GM23338 (cell line): ENCODE measurements at regions not wholly inside any gene's neighbourhood (a gene's known extent, or its start where the extent isn't known, plus 50 kb on each side); places are given as distances from the start of the nearest gene placed in this dataset.

Experiments used
- ATAC-seq: fragments of 200-7000 bp; cut with Tn5 transposase; 3 replicates; pipeline ENCODE4 v1.9.1; 2020
- DNase-seq: peaks from one replicate; pipeline ENCODE4 v3.0.0-alpha.2; 2015; ENCODE audit warnings: low spot score
- H2AFZ ChIP-seq: fragments of 200-600 bp; sonication (generic); 2 replicates; pipeline ENCODE4 v1.8.0; 2016; ENCODE audit warnings: antibody characterized with exemption, mild to moderate bottlenecking, moderate library complexity
- H3F3A ChIP-seq: fragments of 200-600 bp; sonication (generic); replicated peaks from 2 replicates; pipeline ENCODE4 v1.8.0; 2017; ENCODE audit warnings: antibody characterized with exemption, mixed run types, low read depth
- H3K27ac ChIP-seq: fragments of 200-600 bp; sonication (generic); 2 replicates; pipeline ENCODE4 v1.6.1; 2016; ENCODE audit warnings: low read depth
- H3K27me3 ChIP-seq: fragments of 200-600 bp; sonication (generic); 2 replicates; pipeline ENCODE4 v1.8.0; 2016; ENCODE audit warnings: mild to moderate bottlenecking, mixed run types, moderate library complexity; ENCODE audit not compliant: insufficient read depth
- H3K36me3 ChIP-seq: fragments of 200-600 bp; sonication (generic); 2 replicates; pipeline ENCODE4 v1.8.0; 2016; ENCODE audit warnings: mild to moderate bottlenecking; ENCODE audit not compliant: insufficient read depth
- H3K4me1 ChIP-seq: fragments of 200-600 bp; sonication (generic); 2 replicates; pipeline ENCODE4 v1.8.0; 2016; ENCODE audit warnings: mild to moderate bottlenecking, moderate library complexity; ENCODE audit not compliant: insufficient read depth
- H3K4me2 ChIP-seq: fragments of 200-600 bp; sonication (generic); 2 replicates; pipeline ENCODE4 v1.7.1; 2017; ENCODE audit warnings: mixed run types
- H3K4me3 ChIP-seq: fragments of 200-600 bp; sonication (generic); 2 replicates; pipeline ENCODE4 v1.6.1; 2016; ENCODE audit warnings: mixed run types
- H3K79me2 ChIP-seq: fragments of 200-600 bp; sonication (generic); replicated peaks from 2 replicates; pipeline ENCODE4 v1.8.0; 2017; ENCODE audit warnings: mild to moderate bottlenecking; ENCODE audit not compliant: insufficient read depth
- H3K9me2 ChIP-seq: fragments of 200-600 bp; sonication (generic); 2 replicates; pipeline ENCODE4 v1.8.0; 2017; ENCODE audit not compliant: insufficient read depth
- H4K20me1 ChIP-seq: fragments of 200-600 bp; sonication (generic); replicated peaks from 2 replicates; pipeline ENCODE4 v1.8.0; 2017; ENCODE audit warnings: mild to moderate bottlenecking; ENCODE audit not compliant: insufficient read depth
- H3K27ac Mint-ChIP-seq: 2 replicates; pipeline ENCODE4 v1.8.0; 2020; ENCODE audit warnings: inconsistent platforms, mild to moderate bottlenecking, moderate library complexity, mixed read lengths
- H3K27me3 Mint-ChIP-seq: 3 replicates; pipeline ENCODE4 v1.8.0; 2022; ENCODE audit warnings: low read depth, mild to moderate bottlenecking, moderate library complexity, mixed read lengths, inconsistent platforms; ENCODE audit not compliant: insufficient read depth, poor library complexity
- H3K36me3 Mint-ChIP-seq: 3 replicates; pipeline ENCODE4 v1.8.0; 2021; ENCODE audit warnings: low read depth, mild to moderate bottlenecking, inconsistent platforms, moderate library complexity, mixed read lengths
- H3K4me1 Mint-ChIP-seq: 3 replicates; pipeline ENCODE4 v1.8.0; 2020; ENCODE audit warnings: mild to moderate bottlenecking, inconsistent platforms, mixed read lengths
- H3K4me3 Mint-ChIP-seq: 3 replicates; pipeline ENCODE4 v1.8.0; 2021; ENCODE audit warnings: moderate library complexity, mild to moderate bottlenecking, inconsistent platforms, mixed read lengths
- H3K9me3 Mint-ChIP-seq: 3 replicates; pipeline ENCODE4 v1.8.0; 2020; ENCODE audit warnings: moderate library complexity, mild to moderate bottlenecking, inconsistent platforms, mixed read lengths
- EZH2 ChIP-seq: fragments of 200-600 bp; sonication (generic); IDR thresholded peaks from one replicate; pipeline ENCODE4 v1.8.0; 2017; ENCODE audit warnings: antibody characterized with exemption, mild to moderate bottlenecking, low read depth; ENCODE audit not compliant: unreplicated experiment
- EZH2phosphoT487 ChIP-seq: fragments of 200-600 bp; sonication (generic); IDR thresholded peaks from one replicate; pipeline ENCODE4 v1.8.1; 2018; ENCODE audit warnings: antibody characterized with exemption; ENCODE audit not compliant: unreplicated experiment
- NANOG ChIP-seq: IDR thresholded peaks from 2 replicates; pipeline ENCODE4 v1.6.1; 2016; ENCODE audit warnings: antibody characterized with exemption, borderline replicate concordance
- STAT1 ChIP-seq: IDR thresholded peaks from one replicate; pipeline ENCODE4 v1.6.1; 2016; ENCODE audit warnings: antibody characterized with exemption; ENCODE audit not compliant: unreplicated experiment
- ZNF114 ChIP-seq: fragments of 250-450 bp; sonication (Bioruptor Pico); IDR thresholded peaks from 2 replicates; pipeline ENCODE4 v1.5.0; 2020; ENCODE audit warnings: mild to moderate bottlenecking, moderate library complexity
- ZNF331 ChIP-seq: fragments of 250-450 bp; sonication (Bioruptor Pico); IDR thresholded peaks from 2 replicates; pipeline ENCODE4 v1.5.0; 2020; ENCODE audit warnings: low read depth, mild to moderate bottlenecking, moderate library complexity
- TF ChIP-seq, protein P1 (sequence below), 2 experiments: fragments of 200-600 bp in 1 of 2; sonication (generic) in 1 of 2; conservative IDR thresholded peaks; 2 replicates each; pipeline versions ENCODE4 v1.5.1 to v1.6.1; 2016 to 2017; ENCODE audit warnings: antibody characterized with exemption in 2 of 2, low read depth in 2 of 2, mild to moderate bottlenecking in 2 of 2, moderate library complexity in 1 of 2
- TF ChIP-seq, protein P2 (sequence below): fragments of 250-450 bp; sonication (Bioruptor Pico); IDR thresholded peaks from 2 replicates; pipeline ENCODE4 v1.5.0; 2020; ENCODE audit warnings: mild to moderate bottlenecking, moderate library complexity
- TF ChIP-seq, protein P3 (sequence below): IDR thresholded peaks from one replicate; pipeline ENCODE4 v1.6.1; 2018; ENCODE audit warnings: antibody characterized with exemption; ENCODE audit not compliant: unreplicated experiment

DNA sequence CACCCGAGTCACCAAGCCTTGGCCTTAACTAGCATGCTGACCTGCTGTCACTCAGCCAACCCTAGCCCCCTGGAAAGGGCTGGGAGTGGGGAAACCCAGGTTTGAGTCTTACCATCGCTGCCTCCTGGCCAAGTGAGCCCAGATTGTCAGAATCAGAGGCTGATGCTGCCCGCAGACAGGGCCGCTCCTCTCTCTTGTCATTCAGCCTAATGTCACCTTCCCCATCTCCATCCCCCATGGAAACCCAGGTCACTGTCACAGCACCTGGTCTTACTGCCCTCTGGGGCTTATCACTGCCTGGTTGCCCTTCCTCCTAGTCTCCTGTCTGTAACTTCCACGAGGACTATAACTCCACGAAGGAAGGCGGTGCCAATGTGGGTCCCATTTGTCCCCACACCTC, 53.6 kb upstream of the CASZ1 start (continued):
- TF ChIP-seq STAT1 = no peak
- TF ChIP-seq, protein P1, sequence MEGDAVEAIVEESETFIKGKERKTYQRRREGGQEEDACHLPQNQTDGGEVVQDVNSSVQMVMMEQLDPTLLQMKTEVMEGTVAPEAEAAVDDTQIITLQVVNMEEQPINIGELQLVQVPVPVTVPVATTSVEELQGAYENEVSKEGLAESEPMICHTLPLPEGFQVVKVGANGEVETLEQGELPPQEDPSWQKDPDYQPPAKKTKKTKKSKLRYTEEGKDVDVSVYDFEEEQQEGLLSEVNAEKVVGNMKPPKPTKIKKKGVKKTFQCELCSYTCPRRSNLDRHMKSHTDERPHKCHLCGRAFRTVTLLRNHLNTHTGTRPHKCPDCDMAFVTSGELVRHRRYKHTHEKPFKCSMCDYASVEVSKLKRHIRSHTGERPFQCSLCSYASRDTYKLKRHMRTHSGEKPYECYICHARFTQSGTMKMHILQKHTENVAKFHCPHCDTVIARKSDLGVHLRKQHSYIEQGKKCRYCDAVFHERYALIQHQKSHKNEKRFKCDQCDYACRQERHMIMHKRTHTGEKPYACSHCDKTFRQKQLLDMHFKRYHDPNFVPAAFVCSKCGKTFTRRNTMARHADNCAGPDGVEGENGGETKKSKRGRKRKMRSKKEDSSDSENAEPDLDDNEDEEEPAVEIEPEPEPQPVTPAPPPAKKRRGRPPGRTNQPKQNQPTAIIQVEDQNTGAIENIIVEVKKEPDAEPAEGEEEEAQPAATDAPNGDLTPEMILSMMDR (conservative IDR thresholded peaks at IDR 0.05; ENCODE audit: low read depth in 2 of 2) = no peak

DNA sequence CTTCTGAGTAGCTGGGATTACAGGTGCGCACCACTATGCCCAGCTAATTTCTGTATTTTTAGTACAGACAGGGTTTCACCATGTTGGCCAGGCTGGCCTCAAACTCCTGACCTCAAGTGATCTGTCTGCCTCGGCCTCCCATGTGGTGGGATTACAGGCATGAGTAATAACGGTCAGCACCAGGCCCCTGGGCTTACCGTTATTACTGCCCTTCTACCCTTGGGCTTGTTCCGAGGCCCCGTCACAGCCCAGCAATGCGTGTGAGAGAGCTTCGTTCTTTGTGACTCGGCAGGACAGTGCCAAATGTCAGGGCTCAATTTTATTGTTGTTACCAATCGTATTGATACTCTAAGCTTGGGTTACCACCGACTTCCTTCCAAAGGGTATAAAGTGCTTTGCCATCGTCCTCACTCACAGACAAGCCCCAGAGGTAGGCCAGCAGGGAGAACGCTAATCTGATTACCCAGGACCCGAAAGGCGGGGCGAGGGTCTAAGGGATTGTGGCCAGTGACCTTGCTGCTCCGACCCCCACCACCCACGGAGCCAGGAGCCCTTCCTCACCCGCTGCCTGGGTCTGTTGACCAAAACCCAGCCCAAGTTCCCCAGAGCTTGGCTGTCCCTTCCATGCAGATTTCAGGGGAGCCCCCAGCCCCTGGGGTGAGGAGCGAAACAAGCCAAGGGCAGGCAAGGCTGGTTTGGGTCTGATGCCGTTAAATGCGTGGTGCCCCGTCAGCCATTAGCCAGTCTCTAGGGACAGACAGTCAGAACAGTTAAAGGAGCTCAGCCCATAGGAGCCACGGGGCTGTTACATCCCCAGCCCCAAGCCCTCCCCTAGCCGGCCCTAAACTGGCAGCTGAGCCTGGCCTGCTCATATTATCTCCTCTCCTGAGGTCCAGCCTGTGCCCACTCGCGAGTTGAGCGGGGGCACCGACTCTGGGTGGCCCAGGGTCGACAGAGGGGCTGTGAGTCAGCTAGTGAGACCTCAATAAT, 54.9 kb upstream of the CASZ1 start:
- H3K9me2 ChIP-seq = peaks cover 3% of the 10 kb centered on the region; the same call in 1 of the 2 replicates
- Mint-ChIP-seq H3K36me3 (peaks cover 4% of the 10 kb centered on the region; the same call in 2 of the 3 replicates), H3K27me3 (peaks cover 6% of the 10 kb centered on the region), H3K27ac (no peak overlapping the region), H3K4me1 (peaks cover 2% of the 10 kb centered on the region; the same call in 1 of the 3 replicates), H3K4me3 (no peak overlapping the region), H3K9me3 (peaks cover 10% of the 10 kb centered on the region)
- H3F3A ChIP-seq = no peaks in the 10 kb centered on the region
- H3K4me1 ChIP-seq = no peaks in the 10 kb centered on the region
- H3K36me3 ChIP-seq = no peaks in the 10 kb centered on the region
- no peak overlapping the region for H3K4me3 ChIP-seq
- H3K4me2 ChIP-seq = no peak overlapping the region
- H3K79me2 ChIP-seq = no peaks in the 10 kb centered on the region
- no peak overlapping the region for H2AFZ ChIP-seq
- no peaks in the 10 kb centered on the region for H4K20me1 ChIP-seq
- no peak; the same call in 2 of the 3 replicates for ATAC-seq
- no peak for DNase-seq
- no peak overlapping the region for H3K27ac ChIP-seq
- H3K27me3 ChIP-seq = no peaks in the 10 kb centered on the region
- TF ChIP-seq ZNF331 (CRISPR knock-in tag) (no peak), EZH2 (no peak), ZNF114 (CRISPR knock-in tag) (no peak), EZH2phosphoT487 (no peak), NANOG (no peak)
- TF ChIP-seq, protein P1 (conservative IDR thresholded peaks at IDR 0.05; ENCODE audit: low read depth in 2 of 2) = no peak
- TF ChIP-seq, protein P2, sequence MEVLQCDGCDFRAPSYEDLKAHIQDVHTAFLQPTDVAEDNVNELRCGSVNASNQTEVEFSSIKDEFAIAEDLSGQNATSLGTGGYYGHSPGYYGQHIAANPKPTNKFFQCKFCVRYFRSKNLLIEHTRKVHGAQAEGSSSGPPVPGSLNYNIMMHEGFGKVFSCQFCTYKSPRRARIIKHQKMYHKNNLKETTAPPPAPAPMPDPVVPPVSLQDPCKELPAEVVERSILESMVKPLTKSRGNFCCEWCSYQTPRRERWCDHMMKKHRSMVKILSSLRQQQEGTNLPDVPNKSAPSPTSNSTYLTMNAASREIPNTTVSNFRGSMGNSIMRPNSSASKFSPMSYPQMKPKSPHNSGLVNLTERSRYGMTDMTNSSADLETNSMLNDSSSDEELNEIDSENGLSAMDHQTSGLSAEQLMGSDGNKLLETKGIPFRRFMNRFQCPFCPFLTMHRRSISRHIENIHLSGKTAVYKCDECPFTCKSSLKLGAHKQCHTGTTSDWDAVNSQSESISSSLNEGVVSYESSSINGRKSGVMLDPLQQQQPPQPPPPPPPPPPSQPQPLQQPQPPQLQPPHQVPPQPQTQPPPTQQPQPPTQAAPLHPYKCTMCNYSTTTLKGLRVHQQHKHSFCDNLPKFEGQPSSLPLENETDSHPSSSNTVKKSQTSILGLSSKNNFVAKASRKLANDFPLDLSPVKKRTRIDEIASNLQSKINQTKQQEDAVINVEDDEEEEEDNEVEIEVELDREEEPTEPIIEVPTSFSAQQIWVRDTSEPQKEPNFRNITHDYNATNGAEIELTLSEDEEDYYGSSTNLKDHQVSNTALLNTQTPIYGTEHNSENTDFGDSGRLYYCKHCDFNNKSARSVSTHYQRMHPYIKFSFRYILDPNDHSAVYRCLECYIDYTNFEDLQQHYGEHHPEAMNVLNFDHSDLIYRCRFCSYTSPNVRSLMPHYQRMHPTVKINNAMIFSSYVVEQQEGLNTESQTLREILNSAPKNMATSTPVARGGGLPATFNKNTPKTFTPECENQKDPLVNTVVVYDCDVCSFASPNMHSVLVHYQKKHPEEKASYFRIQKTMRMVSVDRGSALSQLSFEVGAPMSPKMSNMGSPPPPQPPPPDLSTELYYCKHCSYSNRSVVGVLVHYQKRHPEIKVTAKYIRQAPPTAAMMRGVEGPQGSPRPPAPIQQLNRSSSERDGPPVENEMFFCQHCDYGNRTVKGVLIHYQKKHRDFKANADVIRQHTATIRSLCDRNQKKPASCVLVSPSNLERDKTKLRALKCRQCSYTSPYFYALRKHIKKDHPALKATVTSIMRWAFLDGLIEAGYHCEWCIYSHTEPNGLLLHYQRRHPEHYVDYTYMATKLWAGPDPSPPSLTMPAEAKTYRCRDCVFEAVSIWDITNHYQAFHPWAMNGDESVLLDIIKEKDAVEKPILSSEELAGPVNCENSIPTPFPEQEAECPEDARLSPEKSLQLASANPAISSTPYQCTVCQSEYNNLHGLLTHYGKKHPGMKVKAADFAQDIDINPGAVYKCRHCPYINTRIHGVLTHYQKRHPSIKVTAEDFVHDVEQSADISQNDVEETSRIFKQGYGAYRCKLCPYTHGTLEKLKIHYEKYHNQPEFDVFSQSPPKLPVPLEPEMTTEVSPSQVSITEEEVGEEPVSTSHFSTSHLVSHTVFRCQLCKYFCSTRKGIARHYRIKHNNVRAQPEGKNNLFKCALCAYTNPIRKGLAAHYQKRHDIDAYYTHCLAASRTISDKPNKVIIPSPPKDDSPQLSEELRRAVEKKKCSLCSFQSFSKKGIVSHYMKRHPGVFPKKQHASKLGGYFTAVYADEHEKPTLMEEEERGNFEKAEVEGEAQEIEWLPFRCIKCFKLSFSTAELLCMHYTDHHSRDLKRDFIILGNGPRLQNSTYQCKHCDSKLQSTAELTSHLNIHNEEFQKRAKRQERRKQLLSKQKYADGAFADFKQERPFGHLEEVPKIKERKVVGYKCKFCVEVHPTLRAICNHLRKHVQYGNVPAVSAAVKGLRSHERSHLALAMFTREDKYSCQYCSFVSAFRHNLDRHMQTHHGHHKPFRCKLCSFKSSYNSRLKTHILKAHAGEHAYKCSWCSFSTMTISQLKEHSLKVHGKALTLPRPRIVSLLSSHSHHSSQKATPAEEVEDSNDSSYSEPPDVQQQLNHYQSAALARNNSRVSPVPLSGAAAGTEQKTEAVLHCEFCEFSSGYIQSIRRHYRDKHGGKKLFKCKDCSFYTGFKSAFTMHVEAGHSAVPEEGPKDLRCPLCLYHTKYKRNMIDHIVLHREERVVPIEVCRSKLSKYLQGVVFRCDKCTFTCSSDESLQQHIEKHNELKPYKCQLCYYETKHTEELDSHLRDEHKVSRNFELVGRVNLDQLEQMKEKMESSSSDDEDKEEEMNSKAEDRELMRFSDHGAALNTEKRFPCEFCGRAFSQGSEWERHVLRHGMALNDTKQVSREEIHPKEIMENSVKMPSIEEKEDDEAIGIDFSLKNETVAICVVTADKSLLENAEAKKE (CRISPR knock-in tag) = no peak
- TF ChIP-seq, protein P3, sequence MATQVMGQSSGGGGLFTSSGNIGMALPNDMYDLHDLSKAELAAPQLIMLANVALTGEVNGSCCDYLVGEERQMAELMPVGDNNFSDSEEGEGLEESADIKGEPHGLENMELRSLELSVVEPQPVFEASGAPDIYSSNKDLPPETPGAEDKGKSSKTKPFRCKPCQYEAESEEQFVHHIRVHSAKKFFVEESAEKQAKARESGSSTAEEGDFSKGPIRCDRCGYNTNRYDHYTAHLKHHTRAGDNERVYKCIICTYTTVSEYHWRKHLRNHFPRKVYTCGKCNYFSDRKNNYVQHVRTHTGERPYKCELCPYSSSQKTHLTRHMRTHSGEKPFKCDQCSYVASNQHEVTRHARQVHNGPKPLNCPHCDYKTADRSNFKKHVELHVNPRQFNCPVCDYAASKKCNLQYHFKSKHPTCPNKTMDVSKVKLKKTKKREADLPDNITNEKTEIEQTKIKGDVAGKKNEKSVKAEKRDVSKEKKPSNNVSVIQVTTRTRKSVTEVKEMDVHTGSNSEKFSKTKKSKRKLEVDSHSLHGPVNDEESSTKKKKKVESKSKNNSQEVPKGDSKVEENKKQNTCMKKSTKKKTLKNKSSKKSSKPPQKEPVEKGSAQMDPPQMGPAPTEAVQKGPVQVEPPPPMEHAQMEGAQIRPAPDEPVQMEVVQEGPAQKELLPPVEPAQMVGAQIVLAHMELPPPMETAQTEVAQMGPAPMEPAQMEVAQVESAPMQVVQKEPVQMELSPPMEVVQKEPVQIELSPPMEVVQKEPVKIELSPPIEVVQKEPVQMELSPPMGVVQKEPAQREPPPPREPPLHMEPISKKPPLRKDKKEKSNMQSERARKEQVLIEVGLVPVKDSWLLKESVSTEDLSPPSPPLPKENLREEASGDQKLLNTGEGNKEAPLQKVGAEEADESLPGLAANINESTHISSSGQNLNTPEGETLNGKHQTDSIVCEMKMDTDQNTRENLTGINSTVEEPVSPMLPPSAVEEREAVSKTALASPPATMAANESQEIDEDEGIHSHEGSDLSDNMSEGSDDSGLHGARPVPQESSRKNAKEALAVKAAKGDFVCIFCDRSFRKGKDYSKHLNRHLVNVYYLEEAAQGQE = no peak
